ENCODE measurements at regions not wholly inside any gene's neighbourhood (a gene's known extent, or its start where the extent isn't known, plus 50 kb on each side); places are given as distances from the start of the nearest gene placed in this dataset.
A peak's percentile ranks its signal among the peaks of the same experiment; 100 is the strongest.

GRCh38 chr21:35974775-35975174 is 85.6 kb downstream of the SETD4 start:
- H3K9ac ChIP-seq (ENCODE audit: insufficient read depth, low read depth, low read length), result no peak overlapping the region
- DNase-seq (ENCODE audit: low spot score), result peak; percentile 75
- intact Hi-C loops (cut with micrococcal nuclease; ENCODE audit: unreplicated experiment) (no loop called here), in situ Hi-C loops (cut with HindIII; ENCODE audit: extremely low pct_ligation_motif_present, low pct_unique_long_range_greater_than_20kb) (no loop called here)
- ChIA-PET CTCF (ENCODE audit: low intra/inter-chr PET ratio, low total read pairs) (no interaction called here), POLR2A (interaction anchor here (0.6 to 1.0 kb wide), 2 partner anchors 21 to 1448 kb away, joined by 4 to 5 read pairs; no protein-coding TSS in a partner anchor)
- H3K9me3 ChIP-seq (ENCODE audit: low read length), result no peaks in the 10 kb centered on the region
- no peak for FAIRE-seq
- H3K79me2 ChIP-seq (ENCODE audit: insufficient read depth, low read length), result no peaks in the 10 kb centered on the region
- no peak overlapping the region for H3K27ac ChIP-seq (ENCODE audit: extremely low read length, insufficient read depth, low read length)
- peaks cover 36% of the 10 kb centered on the region for H3K4me1 ChIP-seq (ENCODE audit: insufficient read depth, low read length)
- peaks cover 0 to 1% of the 10 kb centered on the region in 2 experiments; a peak in 1 of 5 replicates for H3K27me3 ChIP-seq (ENCODE audit: control insufficient read depth in 1 of 2, insufficient read depth in 2 of 2, low read length in 2 of 2)
- H3K4me2 ChIP-seq (ENCODE audit: low read depth, low read length), result no peak overlapping the region
- no TSS peak for BruUV-seq (replicated peaks)
- no peaks in the 10 kb centered on the region for H4K20me1 ChIP-seq (ENCODE audit: insufficient read depth, low read length)
- no peaks in the 10 kb centered on the region for H3K36me3 ChIP-seq (replicated peaks in 1 of 2; ENCODE audit: control insufficient read depth in 1 of 2, insufficient read depth in 2 of 2, low read length in 2 of 2)
- H2AFZ ChIP-seq (ENCODE audit: low read length), result no peak overlapping the region
- H3K4me3 ChIP-seq (replicated peaks in 1 of 3; ENCODE audit: insufficient read depth in 1 of 3, low read depth in 2 of 3, low read length in 3 of 3), result no peak overlapping the region
- ATAC-seq, result peak; percentile 62
- 53% methylated on average over 11 of the region's 11 CpGs for WGBS (ENCODE audit: low lambda C conversion rate)
- TF ChIP-seq ZNF558 (CRISPR knock-in tag; IDR thresholded peaks at IDR 0.05; ENCODE audit: borderline replicate concordance), result no peak
- no peak for TF ChIP-seq ZNF816 (CRISPR knock-in tag; IDR thresholded peaks at IDR 0.05; ENCODE audit: borderline replicate concordance)
- 0 out of 2 replicates have a peak, but pooled peaks have one; percentile 12 for TF ChIP-seq HMG20A (CRISPR knock-in tag; IDR thresholded peaks at IDR 0.05; ENCODE audit: borderline replicate concordance)
- TF ChIP-seq MLX (CRISPR knock-in tag; IDR thresholded peaks at IDR 0.05), result no peak
- no peak for TF ChIP-seq JARID2 (CRISPR knock-in tag; IDR thresholded peaks at IDR 0.05; ENCODE audit: insufficient replicate concordance)
- TF ChIP-seq FOXA1 (IDR thresholded peaks at IDR 0.05), result no peak
- peak; percentile 58; the same call in 1 of the 2 replicates for TF ChIP-seq FOXA1 (CRISPR knock-in tag; IDR thresholded peaks at IDR 0.05)
- TF ChIP-seq, protein P1, sequence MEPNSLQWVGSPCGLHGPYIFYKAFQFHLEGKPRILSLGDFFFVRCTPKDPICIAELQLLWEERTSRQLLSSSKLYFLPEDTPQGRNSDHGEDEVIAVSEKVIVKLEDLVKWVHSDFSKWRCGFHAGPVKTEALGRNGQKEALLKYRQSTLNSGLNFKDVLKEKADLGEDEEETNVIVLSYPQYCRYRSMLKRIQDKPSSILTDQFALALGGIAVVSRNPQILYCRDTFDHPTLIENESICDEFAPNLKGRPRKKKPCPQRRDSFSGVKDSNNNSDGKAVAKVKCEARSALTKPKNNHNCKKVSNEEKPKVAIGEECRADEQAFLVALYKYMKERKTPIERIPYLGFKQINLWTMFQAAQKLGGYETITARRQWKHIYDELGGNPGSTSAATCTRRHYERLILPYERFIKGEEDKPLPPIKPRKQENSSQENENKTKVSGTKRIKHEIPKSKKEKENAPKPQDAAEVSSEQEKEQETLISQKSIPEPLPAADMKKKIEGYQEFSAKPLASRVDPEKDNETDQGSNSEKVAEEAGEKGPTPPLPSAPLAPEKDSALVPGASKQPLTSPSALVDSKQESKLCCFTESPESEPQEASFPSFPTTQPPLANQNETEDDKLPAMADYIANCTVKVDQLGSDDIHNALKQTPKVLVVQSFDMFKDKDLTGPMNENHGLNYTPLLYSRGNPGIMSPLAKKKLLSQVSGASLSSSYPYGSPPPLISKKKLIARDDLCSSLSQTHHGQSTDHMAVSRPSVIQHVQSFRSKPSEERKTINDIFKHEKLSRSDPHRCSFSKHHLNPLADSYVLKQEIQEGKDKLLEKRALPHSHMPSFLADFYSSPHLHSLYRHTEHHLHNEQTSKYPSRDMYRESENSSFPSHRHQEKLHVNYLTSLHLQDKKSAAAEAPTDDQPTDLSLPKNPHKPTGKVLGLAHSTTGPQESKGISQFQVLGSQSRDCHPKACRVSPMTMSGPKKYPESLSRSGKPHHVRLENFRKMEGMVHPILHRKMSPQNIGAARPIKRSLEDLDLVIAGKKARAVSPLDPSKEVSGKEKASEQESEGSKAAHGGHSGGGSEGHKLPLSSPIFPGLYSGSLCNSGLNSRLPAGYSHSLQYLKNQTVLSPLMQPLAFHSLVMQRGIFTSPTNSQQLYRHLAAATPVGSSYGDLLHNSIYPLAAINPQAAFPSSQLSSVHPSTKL (CRISPR knock-in tag; IDR thresholded peaks at IDR 0.05), result peak; percentile 39; the same call in 1 of the 2 replicates
- peak in 1 of 2 experiments; percentile 42; a peak in 1 of 4 replicates for TF ChIP-seq EP300 (IDR thresholded peaks at IDR 0.05; ENCODE audit: low read depth in 2 of 2, low read length in 2 of 2)
- TF ChIP-seq EP300 (CRISPR knock-in tag; IDR thresholded peaks at IDR 0.05; ENCODE audit: borderline replicate concordance), result no peak
- TF ChIP-seq, protein P2, sequence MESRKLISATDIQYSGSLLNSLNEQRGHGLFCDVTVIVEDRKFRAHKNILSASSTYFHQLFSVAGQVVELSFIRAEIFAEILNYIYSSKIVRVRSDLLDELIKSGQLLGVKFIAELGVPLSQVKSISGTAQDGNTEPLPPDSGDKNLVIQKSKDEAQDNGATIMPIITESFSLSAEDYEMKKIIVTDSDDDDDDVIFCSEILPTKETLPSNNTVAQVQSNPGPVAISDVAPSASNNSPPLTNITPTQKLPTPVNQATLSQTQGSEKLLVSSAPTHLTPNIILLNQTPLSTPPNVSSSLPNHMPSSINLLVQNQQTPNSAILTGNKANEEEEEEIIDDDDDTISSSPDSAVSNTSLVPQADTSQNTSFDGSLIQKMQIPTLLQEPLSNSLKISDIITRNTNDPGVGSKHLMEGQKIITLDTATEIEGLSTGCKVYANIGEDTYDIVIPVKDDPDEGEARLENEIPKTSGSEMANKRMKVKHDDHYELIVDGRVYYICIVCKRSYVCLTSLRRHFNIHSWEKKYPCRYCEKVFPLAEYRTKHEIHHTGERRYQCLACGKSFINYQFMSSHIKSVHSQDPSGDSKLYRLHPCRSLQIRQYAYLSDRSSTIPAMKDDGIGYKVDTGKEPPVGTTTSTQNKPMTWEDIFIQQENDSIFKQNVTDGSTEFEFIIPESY (CRISPR knock-in tag; IDR thresholded peaks at IDR 0.05), result no peak
- peak; percentile 35 for TF ChIP-seq FOSL2 (CRISPR knock-in tag; IDR thresholded peaks at IDR 0.05)
- 0 out of 2 replicates have a peak, but pooled peaks have one; percentile 25 for TF ChIP-seq BCL6 (CRISPR knock-in tag; IDR thresholded peaks at IDR 0.05)
- peak; percentile 36; the same call in 1 of the 2 replicates for TF ChIP-seq TCF7 (IDR thresholded peaks at IDR 0.05; ENCODE audit: low read depth)
- peak; percentile 44 for TF ChIP-seq FOXA3 (CRISPR knock-in tag; IDR thresholded peaks at IDR 0.05)
- no peak for TF ChIP-seq ZBTB43 (CRISPR knock-in tag; conservative IDR thresholded peaks at IDR 0.05)
- TF ChIP-seq TFAP4 (IDR thresholded peaks at IDR 0.05; ENCODE audit: borderline replicate concordance, low read depth), result peak; percentile 92

Data from HepG2 (cell line).